A549 (cell line): ENCODE measurements at regions not wholly inside any gene's neighbourhood (a gene's known extent, or its start where the extent isn't known, plus 50 kb on each side); places are given as distances from the start of the nearest gene placed in this dataset.

ENCODE experiments used
- ATAC-seq, 2 experiments: fragments of 200-7000 bp in 1 of 2; fragments of >200 bp in 1 of 2; cut with Nextera tagmentation in 1 of 2; cut with Tn5 transposase in 1 of 2; 3 replicates each; pipeline versions ENCODE4 v1.8.0 to v1.9.1; 2018 to 2020; ENCODE audit warnings: mild to moderate bottlenecking in 1 of 2, moderate library complexity in 1 of 2
- CTCF ChIA-PET: fragments of 300-600 bp; sonication (Branson Sonifier 250); formaldehyde crosslinking; extraction: SDS; loops from one replicate; lab custom pipeline; 2021; ENCODE audit warnings: antibody characterized with exemption, inconsistent platforms; lab: Yijun Ruan, JAX
- POLR2A ChIA-PET: fragments of 350-600 bp; formaldehyde crosslinking; extraction: SDS; loops from one replicate; lab custom pipeline; 2021; ENCODE audit warnings: antibody characterized with exemption, inconsistent platforms; lab: Yijun Ruan, JAX
- DNase-seq, 2 experiments: peaks; one replicate each; pipeline versions ENCODE4 v3.0.0 to v3.0.0-alpha.2; 2011 to 2016; ENCODE audit warnings: low read depth in 1 of 2, low spot score in 1 of 2
- FAIRE-seq: peaks from 2 replicates; lab custom pipeline; 2011; peaks lifted over from hg19 to GRCh38; lab: Jason Lieb, UNC
- H3K27ac ChIP-seq, 2 experiments: fragments of >200 bp; sonication (Bioruptor Twin); formaldehyde crosslinking; 3 replicates each; pipeline ENCODE4 v1.5.1; 2016 to 2017
- H3K4me1 ChIP-seq: fragments of >200 bp; sonication (Bioruptor Twin); formaldehyde crosslinking; 3 replicates; pipeline ENCODE4 v1.6.1; 2016
- H3K4me2 ChIP-seq: fragments of >200 bp; sonication (Bioruptor Twin); formaldehyde crosslinking; 3 replicates; pipeline ENCODE4 v1.6.1; 2016
- H3K4me3 ChIP-seq: fragments of >200 bp; sonication (Bioruptor Twin); formaldehyde crosslinking; 3 replicates; pipeline ENCODE4 v1.5.1; 2016
- H3K9me3 ChIP-seq: fragments of >200 bp; sonication (Bioruptor Twin); formaldehyde crosslinking; 3 replicates; pipeline ENCODE4 v1.6.1; 2016
- BCL3 ChIP-seq: fragments of >200 bp; sonication (Bioruptor Twin); formaldehyde crosslinking; IDR thresholded peaks from 3 replicates; pipeline ENCODE4 v1.6.1; 2016
- CHD2 ChIP-seq: fragments of 150-350 bp; IDR thresholded peaks from 2 replicates; pipeline ENCODE4 v1.6.1; 2014; ENCODE audit warnings: low read length; ENCODE audit not compliant: partially characterized antibody
- CHD4 ChIP-seq: fragments of 200-600 bp; sonication (generic); IDR thresholded peaks from 2 replicates; pipeline ENCODE4 v1.6.1; 2016; ENCODE audit warnings: antibody characterized with exemption, mild to moderate bottlenecking, borderline replicate concordance
- CTCF ChIP-seq: fragments of >200 bp; sonication (Bioruptor Twin); formaldehyde crosslinking; IDR thresholded peaks from 3 replicates; pipeline ENCODE4 v1.5.1; 2016
- EP300 ChIP-seq, 2 experiments: fragments of >200 bp; sonication (Bioruptor Twin); formaldehyde crosslinking; IDR thresholded peaks; 2 replicates in 1 of 2; 3 replicates in 1 of 2; pipeline ENCODE4 v1.6.1; 2016 to 2017
- ESRRA ChIP-seq: fragments of 150-350 bp; IDR thresholded peaks from 2 replicates; pipeline ENCODE4 v1.6.1; 2014; ENCODE audit warnings: mild to moderate bottlenecking, low read length, borderline replicate concordance
- FOSB ChIP-seq: fragments of 250-450 bp; sonication (Bioruptor Pico); IDR thresholded peaks from 2 replicates; pipeline ENCODE4 v1.5.0; 2020; ENCODE audit warnings: mild to moderate bottlenecking, moderate library complexity
- GATA3 ChIP-seq: IDR thresholded peaks from 2 replicates; pipeline ENCODE4 v1.6.1; 2012; ENCODE audit warnings: borderline replicate concordance
- HDAC2 ChIP-seq: fragments of 200-600 bp; sonication (generic); IDR thresholded peaks from 2 replicates; pipeline ENCODE4 v1.6.1; 2016
- HEYL ChIP-seq: fragments of 250-450 bp; sonication (Bioruptor Pico); IDR thresholded peaks from 2 replicates; pipeline ENCODE4 v1.8.0; 2021; ENCODE audit warnings: mild to moderate bottlenecking, moderate library complexity
- JUN ChIP-seq, 2 experiments: fragments of >200 bp; sonication (Bioruptor Twin); formaldehyde crosslinking; IDR thresholded peaks; 2 replicates in 1 of 2; 3 replicates in 1 of 2; pipeline ENCODE4 v1.6.1; 2016 to 2017
- KDM1A ChIP-seq: fragments of 200-600 bp; sonication (generic); IDR thresholded peaks from 2 replicates; pipeline ENCODE4 v1.6.1; 2016; ENCODE audit warnings: low read depth, mild to moderate bottlenecking
- KDM5A ChIP-seq: fragments of 200-600 bp; sonication (generic); IDR thresholded peaks from 2 replicates; pipeline ENCODE4 v1.6.1; 2016; ENCODE audit warnings: antibody characterized with exemption, mild to moderate bottlenecking
- MAFK ChIP-seq: fragments of 450-650 bp; IDR thresholded peaks from 2 replicates; pipeline ENCODE4 v1.6.1; 2014; ENCODE audit not compliant: partially characterized antibody
- NPAS2 ChIP-seq: fragments of 250-450 bp; sonication (Bioruptor Pico); IDR thresholded peaks from 2 replicates; pipeline ENCODE4 v1.8.0; 2022; ENCODE audit warnings: mild to moderate bottlenecking, moderate library complexity, borderline replicate concordance
- NR3C1 ChIP-seq: fragments of >200 bp; sonication (Bioruptor Twin); formaldehyde crosslinking; IDR thresholded peaks from 3 replicates; pipeline ENCODE4 v1.6.1; 2017
- POLR2AphosphoS2 ChIP-seq: conservative IDR thresholded peaks from 2 replicates; pipeline ENCODE4 v1.6.1; 2012; ENCODE audit warnings: low read length, improper control_type of control experiment, inconsistent platforms
- RAD21 ChIP-seq, 2 experiments: fragments of >200 bp in 1 of 2; sonication (Bioruptor Twin) in 1 of 2; formaldehyde crosslinking in 1 of 2; IDR thresholded peaks in 1 of 2; conservative IDR thresholded peaks in 1 of 2; 2 replicates in 1 of 2; 3 replicates in 1 of 2; pipeline ENCODE4 v1.6.1; 2012 to 2018; ENCODE audit warnings: inconsistent platforms in 1 of 2
- REST ChIP-seq: fragments of 200-600 bp; sonication (generic); IDR thresholded peaks from 2 replicates; pipeline ENCODE4 v1.6.1; 2016; ENCODE audit warnings: antibody characterized with exemption, mild to moderate bottlenecking, moderate library complexity
- RFX5 ChIP-seq: fragments of 450-650 bp; IDR thresholded peaks from 2 replicates; pipeline ENCODE4 v1.7.1; 2014; ENCODE audit warnings: antibody characterized with exemption, mild to moderate bottlenecking, moderate library complexity
- SMC3 ChIP-seq: fragments of >200 bp; sonication (Bioruptor Twin); formaldehyde crosslinking; IDR thresholded peaks from 3 replicates; pipeline ENCODE4 v1.6.1; 2018; ENCODE audit warnings: inconsistent platforms
- SREBF2 ChIP-seq: fragments of 450-650 bp; IDR thresholded peaks from 2 replicates; pipeline ENCODE4 v1.6.1; 2014; ENCODE audit warnings: mild to moderate bottlenecking, moderate library complexity
- USF2 ChIP-seq: fragments of 450-650 bp; IDR thresholded peaks from 2 replicates; pipeline ENCODE4 v1.6.1; 2014; ENCODE audit warnings: antibody characterized with exemption
- ZFP36 ChIP-seq: fragments of 450-650 bp; IDR thresholded peaks from 2 replicates; pipeline ENCODE4 v1.6.1; 2014; ENCODE audit warnings: borderline replicate concordance; ENCODE audit not compliant: partially characterized antibody
- ZNF302 ChIP-seq: fragments of 250-450 bp; sonication (Bioruptor Pico); IDR thresholded peaks from 2 replicates; pipeline ENCODE4 v1.9.0; 2021; ENCODE audit warnings: inconsistent platforms, mild to moderate bottlenecking, moderate library complexity
- WGBS: methylation state at CpG from one replicate; pipeline ENCODE4 v1.1.6; 2017; ENCODE audit errors: missing lambda C conversion rate; 5-methylcytosine and 5-hydroxymethylcytosine counted together
- TF ChIP-seq, protein P1 (sequence below): fragments of 250-450 bp; sonication (Bioruptor Pico); IDR thresholded peaks from 2 replicates; pipeline ENCODE4 v1.5.0; 2020; ENCODE audit warnings: low read depth, mild to moderate bottlenecking, moderate library complexity

- no peak for ATAC-seq
- no peak overlapping the region for H3K4me2 ChIP-seq
- DNase-seq: no peak
- no peak overlapping the region for H3K4me3 ChIP-seq
- no peak for TF ChIP-seq HDAC2
- TF ChIP-seq HEYL (CRISPR knock-in tag): no peak
- no peak for TF ChIP-seq CHD2
- no peak for TF ChIP-seq POLR2AphosphoS2
- TF ChIP-seq NR3C1: no peak
- no peak for TF ChIP-seq KDM5A
- no peak for TF ChIP-seq USF2
- no peak for TF ChIP-seq CHD4
- TF ChIP-seq ZFP36: no peak
- no peak for TF ChIP-seq RFX5
- no peak overlapping the region for H3K27ac ChIP-seq
- 17% methylated on average over 3 of the region's 3 CpGs for WGBS
- no peaks in the 10 kb centered on the region for H3K4me1 ChIP-seq
- FAIRE-seq: no peak
- no peaks in the 10 kb centered on the region for H3K9me3 ChIP-seq
- CTCF ChIA-PET: no interaction called here
- POLR2A ChIA-PET: no interaction called here
Observed at GRCh38 chr12:98001430-98001829, 514.0 kb upstream of the TMPO start.

DNA sequence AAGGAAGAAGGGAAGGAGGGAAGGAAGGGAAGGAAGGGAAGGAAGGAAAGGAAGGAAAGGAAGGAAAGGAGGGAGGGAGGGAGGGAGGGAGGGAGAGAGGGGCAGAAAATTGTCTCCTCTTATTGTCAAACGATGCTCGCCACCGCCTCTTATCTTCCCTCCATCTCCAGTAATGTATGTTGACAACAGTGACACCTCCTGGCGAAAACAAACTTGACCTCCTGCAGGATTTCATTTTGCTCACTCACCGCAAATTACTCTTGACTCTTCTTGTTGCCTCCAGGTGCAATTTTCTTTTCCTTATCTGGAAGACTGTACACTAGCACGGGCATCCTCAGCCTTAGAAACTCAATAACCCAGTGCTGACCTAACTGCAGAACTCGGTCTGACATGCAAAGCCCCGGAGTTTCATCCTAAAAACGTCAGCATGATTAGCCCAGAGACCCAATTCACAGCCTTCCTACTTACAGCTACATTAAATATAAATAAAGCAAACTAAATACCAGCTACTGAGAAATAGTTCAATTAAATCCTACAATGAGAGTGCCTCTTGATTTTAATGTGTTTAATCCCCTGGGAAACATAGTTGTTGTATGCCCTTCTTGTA is 512.4 kb upstream of the TMPO start:
- 2% methylated on average over 9 of the region's 9 CpGs for WGBS
- DNase-seq: peak; percentile 26 to 65
- TF ChIP-seq JUN (IDR thresholded peaks at IDR 0.05) (no peak), EP300 (IDR thresholded peaks at IDR 0.05) (no peak), NPAS2 (CRISPR knock-in tag) (no peak), FOSB (CRISPR knock-in tag) (no peak), MAFK (no peak), RAD21 (conservative IDR thresholded peaks at IDR 0.05 in 1 of 2, IDR thresholded peaks at IDR 0.05 in 1 of 2) (peak in 1 of 2 experiments; percentile 58; a peak in 3 of 5 replicates), CTCF (peak; percentile 42), SMC3 (peak; percentile 27; the same call in 1 of the 3 replicates), SREBF2 (no peak), ZNF302 (CRISPR knock-in tag) (no peak), GATA3 (peak; percentile 92), KDM1A (no peak), ESRRA (no peak), REST (no peak), CHD4 (no peak), HEYL (CRISPR knock-in tag) (no peak), BCL3 (no peak)
- TF ChIP-seq, protein P1, sequence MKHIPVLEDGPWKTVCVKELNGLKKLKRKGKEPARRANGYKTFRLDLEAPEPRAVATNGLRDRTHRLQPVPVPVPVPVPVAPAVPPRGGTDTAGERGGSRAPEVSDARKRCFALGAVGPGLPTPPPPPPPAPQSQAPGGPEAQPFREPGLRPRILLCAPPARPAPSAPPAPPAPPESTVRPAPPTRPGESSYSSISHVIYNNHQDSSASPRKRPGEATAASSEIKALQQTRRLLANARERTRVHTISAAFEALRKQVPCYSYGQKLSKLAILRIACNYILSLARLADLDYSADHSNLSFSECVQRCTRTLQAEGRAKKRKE: no peak
- Histone ChIP-seq H3K9me3 (no peaks in the 10 kb centered on the region), H3K4me2 (no peak overlapping the region), H3K4me3 (no peak overlapping the region), H3K27ac (no peak overlapping the region), H3K4me1 (no peaks in the 10 kb centered on the region)
- ATAC-seq: peak in 1 of 2 experiments; percentile 80; a peak in 3 of 6 replicates
- ChIA-PET POLR2A (no interaction called here), CTCF (interaction anchor here (0.8 to 1.1 kb wide), 3 partner anchors 9 to 150 kb away, joined by 3 to 5 read pairs (median 3); no protein-coding TSS in a partner anchor)
- FAIRE-seq: no peak
